ENCODE measurements at regions not wholly inside any gene's neighbourhood (a gene's known extent, or its start where the extent isn't known, plus 50 kb on each side); places are given as distances from the start of the nearest gene placed in this dataset.

DNA sequence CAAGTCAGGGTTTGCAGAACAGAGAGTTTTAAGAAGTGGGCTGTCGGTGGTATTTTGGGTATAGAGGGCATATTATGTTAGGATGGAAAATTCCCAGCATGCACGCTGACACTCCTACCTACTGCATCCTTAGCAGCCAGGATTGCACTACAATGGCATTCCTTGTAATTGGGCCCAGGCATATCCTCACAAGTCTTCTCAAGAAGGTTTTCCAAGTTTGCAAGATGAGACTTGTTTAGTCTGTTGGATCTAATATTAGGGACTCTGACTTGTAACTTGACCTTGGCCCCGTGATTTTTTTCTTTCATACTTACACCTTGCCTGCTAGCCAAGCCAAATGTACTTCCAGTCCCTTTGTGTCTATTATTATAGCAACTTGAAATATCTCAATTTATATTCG is 335.7 kb upstream of the HTR2A start:
- Histone ChIP-seq H3K9me3 (ENCODE audit: control insufficient read depth, insufficient read depth, low read length) (peaks cover 4% of the 10 kb centered on the region), H3K27me3 (ENCODE audit: control insufficient read depth, insufficient read depth, low read length) (no peaks in the 10 kb centered on the region), H3K27ac (ENCODE audit: low read depth, low read length) (no peak overlapping the region), H3K4me3 (ENCODE audit: low read depth, low read length) (no peak overlapping the region)
- DNase-seq (ENCODE audit: low read depth, low spot score) = no peak
- TF ChIP-seq CTCF (IDR thresholded peaks at IDR 0.05; ENCODE audit: low read depth, low read length) = no peak
- ChIA-PET POLR2A (no interaction called here), CTCF (no interaction called here)

GRCh38 chr13:47230155-47230554 is 333.3 kb upstream of the HTR2A start:
- no peak for DNase-seq (ENCODE audit: low read depth, low spot score)
- H3K27ac ChIP-seq (ENCODE audit: low read depth, low read length) = no peak overlapping the region
- H3K9me3 ChIP-seq (ENCODE audit: control insufficient read depth, insufficient read depth, low read length) = peaks cover 4% of the 10 kb centered on the region
- ChIA-PET POLR2A (no interaction called here), CTCF (interaction anchor here (0.7 kb wide), 1 partner anchor 51 kb away, joined by 3 read pairs; no protein-coding TSS in a partner anchor)
- H3K4me3 ChIP-seq (ENCODE audit: low read depth, low read length) = no peak overlapping the region
- no peak for TF ChIP-seq CTCF (IDR thresholded peaks at IDR 0.05; ENCODE audit: low read depth, low read length)
- H3K27me3 ChIP-seq (ENCODE audit: control insufficient read depth, insufficient read depth, low read length) = no peaks in the 10 kb centered on the region

DNA sequence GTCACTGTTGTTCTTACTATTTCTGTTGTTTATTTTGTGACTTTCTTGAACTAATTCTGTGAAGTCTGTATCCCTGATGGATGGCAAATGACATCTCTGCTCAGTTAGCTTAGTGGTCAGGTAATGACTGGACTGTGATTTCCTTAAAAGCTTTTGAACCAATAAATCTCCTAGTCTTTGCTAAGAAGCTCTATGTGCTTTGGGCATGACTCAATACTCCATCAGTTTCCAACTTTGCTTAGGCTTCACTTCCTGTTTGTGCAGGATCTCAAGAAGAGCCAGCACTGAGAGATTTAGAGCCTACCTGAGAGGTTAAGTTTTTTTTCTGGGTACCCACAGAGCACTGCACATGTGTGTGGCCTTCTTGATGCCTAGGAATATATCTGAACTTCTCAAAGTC is 329.7 kb upstream of the HTR2A start:
- ChIA-PET POLR2A (no interaction called here), CTCF (no interaction called here)
- no peak overlapping the region for H3K27ac ChIP-seq (ENCODE audit: low read depth, low read length)
- no peak overlapping the region for H3K4me3 ChIP-seq (ENCODE audit: low read depth, low read length)
- peaks cover 4% of the 10 kb centered on the region for H3K9me3 ChIP-seq (ENCODE audit: control insufficient read depth, insufficient read depth, low read length)
- TF ChIP-seq CTCF (IDR thresholded peaks at IDR 0.05; ENCODE audit: low read depth, low read length) = no peak
- H3K27me3 ChIP-seq (ENCODE audit: control insufficient read depth, insufficient read depth, low read length) = no peaks in the 10 kb centered on the region
- DNase-seq (ENCODE audit: low read depth, low spot score) = no peak

DNA sequence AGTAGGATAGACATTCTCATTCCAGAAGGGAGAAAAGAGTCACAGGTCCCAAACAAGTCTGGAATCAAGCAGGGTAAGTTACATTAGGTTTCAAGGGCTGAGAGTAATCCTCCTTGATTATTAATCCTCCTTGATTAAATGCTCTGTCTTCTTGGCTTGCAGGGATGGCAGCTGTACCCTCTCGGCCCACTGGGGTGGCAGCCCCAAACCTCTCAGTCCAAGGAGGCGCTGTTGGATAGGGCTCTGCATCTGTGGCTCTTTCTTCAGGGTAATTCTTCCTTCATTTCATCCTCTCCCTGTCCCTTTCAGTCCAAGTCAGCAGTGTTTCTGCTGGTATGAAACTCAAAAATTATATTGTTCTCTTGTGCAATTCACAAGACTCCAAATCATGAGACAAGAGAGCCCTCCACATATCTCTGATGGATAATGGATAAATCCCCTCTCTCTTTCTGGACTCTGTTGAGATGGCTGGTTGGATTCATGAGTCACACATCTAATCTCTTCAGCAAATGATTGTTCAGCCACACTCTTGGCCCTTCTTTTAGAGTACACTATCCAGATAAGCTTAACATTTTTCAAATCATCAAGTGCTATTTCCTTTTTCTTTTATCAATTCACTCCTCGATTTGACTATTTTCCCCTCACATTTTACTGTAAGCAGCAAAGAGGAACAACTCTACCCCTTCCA is 323.7 kb upstream of the HTR2A start:
- no peak for DNase-seq (ENCODE audit: low read depth, low spot score)
- Histone ChIP-seq H3K9me3 (ENCODE audit: control insufficient read depth, insufficient read depth, low read length) (no peaks in the 10 kb centered on the region), H3K27me3 (ENCODE audit: control insufficient read depth, insufficient read depth, low read length) (no peaks in the 10 kb centered on the region), H3K4me3 (ENCODE audit: low read depth, low read length) (no peak overlapping the region), H3K27ac (ENCODE audit: low read depth, low read length) (no peak overlapping the region)
- TF ChIP-seq CTCF (IDR thresholded peaks at IDR 0.05; ENCODE audit: low read depth, low read length) = no peak
- ChIA-PET CTCF (no interaction called here), POLR2A (no interaction called here)

DNA sequence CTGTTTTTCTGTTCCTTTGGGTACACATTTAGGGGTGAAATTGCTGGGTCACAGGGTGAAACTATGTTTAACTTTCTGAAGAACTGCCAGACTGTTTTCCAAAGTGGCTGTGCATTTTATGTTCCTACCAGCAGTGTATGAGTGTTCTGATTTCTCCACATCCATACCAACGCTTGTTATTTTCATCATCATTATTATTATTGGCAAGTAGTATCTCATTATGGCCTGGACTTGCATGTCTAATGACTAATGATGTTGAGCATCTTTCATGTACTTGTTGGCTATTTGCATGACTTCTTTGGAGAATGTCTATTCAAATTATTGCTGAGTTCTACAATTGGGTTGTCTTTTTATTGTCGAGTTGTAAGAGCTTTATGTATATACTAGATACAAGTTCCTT is 321.8 kb upstream of the HTR2A start:
- CTCF ChIA-PET = no interaction called here
- DNase-seq (ENCODE audit: low read depth, low spot score) = no peak
- no peaks in the 10 kb centered on the region for H3K9me3 ChIP-seq (ENCODE audit: control insufficient read depth, insufficient read depth, low read length)
- POLR2A ChIA-PET = no interaction called here
- no peaks in the 10 kb centered on the region for H3K27me3 ChIP-seq (ENCODE audit: control insufficient read depth, insufficient read depth, low read length)
- TF ChIP-seq CTCF (IDR thresholded peaks at IDR 0.05; ENCODE audit: low read depth, low read length) = no peak
- no peak overlapping the region for H3K27ac ChIP-seq (ENCODE audit: low read depth, low read length)
- no peak overlapping the region for H3K4me3 ChIP-seq (ENCODE audit: low read depth, low read length)

Measured in AG04450 (cell line).